HEK293 (cell line): ENCODE measurements at regions not wholly inside any gene's neighbourhood (a gene's known extent, or its start where the extent isn't known, plus 50 kb on each side); places are given as distances from the start of the nearest gene placed in this dataset.

ENCODE experiments used
- CTCF ChIA-PET: fragments of 350-600 bp; formaldehyde crosslinking; extraction: SDS; loops from one replicate; lab custom pipeline; 2021; ENCODE audit warnings: antibody characterized with exemption; lab: Yijun Ruan, JAX
- POLR2A ChIA-PET: fragments of 300-600 bp; formaldehyde crosslinking; extraction: SDS; loops from one replicate; lab custom pipeline; 2020; ENCODE audit warnings: antibody characterized with exemption, inconsistent platforms; lab: Yijun Ruan, JAX
- H3K27ac ChIP-seq: fragments of 200-500 bp; sonication (Bioruptor generic); 2 replicates; pipeline ENCODE4 v1.5.1; 2014; ENCODE audit warnings: low read depth, low read length, control low read depth, inconsistent platforms; ENCODE audit errors: extremely low read depth
- H3K36me3 ChIP-seq, 2 experiments: fragments of 200-500 bp in 1 of 2; sonication (Bioruptor generic) in 1 of 2; 1 replicate in 1 of 2; 2 replicates in 1 of 2; pipeline ENCODE4 v1.5.1; 2014 to 2017; ENCODE audit warnings: inconsistent platforms in 2 of 2, low read length in 2 of 2; ENCODE audit not compliant: control insufficient read depth in 2 of 2, insufficient read depth in 1 of 2
- H3K4me1 ChIP-seq: fragments of 200-500 bp; sonication (Bioruptor generic); 2 replicates; pipeline ENCODE4 v1.5.1; 2014; ENCODE audit warnings: mild to moderate bottlenecking, low read length, inconsistent platforms; ENCODE audit not compliant: control insufficient read depth, insufficient read depth
- H3K4me3 ChIP-seq: 2 replicates; pipeline ENCODE4 v1.5.1; 2011; ENCODE audit warnings: low read depth, mild to moderate bottlenecking, control low read depth, low read length, moderate library complexity
- H3K9me3 ChIP-seq: fragments of 200-500 bp; sonication (Bioruptor generic); 2 replicates; pipeline ENCODE4 v1.5.1; 2014; ENCODE audit warnings: low read depth, low read length, inconsistent platforms; ENCODE audit not compliant: control insufficient read depth, insufficient read depth
- HOXD13 ChIP-seq: sonication (generic); formaldehyde crosslinking; IDR thresholded peaks from 2 replicates; pipeline ENCODE4 v1.8.0; 2022; ENCODE audit warnings: missing genetic modification reagents, borderline replicate concordance
- ZBTB49 ChIP-seq: fragments of 450-650 bp; formaldehyde crosslinking; IDR thresholded peaks from 2 replicates; pipeline ENCODE4 v1.5.1; 2016; ENCODE audit warnings: missing biosample characterization, missing genetic modification characterization, low read depth
- ZFP3 ChIP-seq: fragments of 450-650 bp; formaldehyde crosslinking; IDR thresholded peaks from 2 replicates; pipeline ENCODE4 v1.5.1; 2016; ENCODE audit warnings: low read depth, missing biosample characterization, missing genetic modification characterization
- ZNF184 ChIP-seq: fragments of 450-650 bp; IDR thresholded peaks from 2 replicates; pipeline ENCODE4 v1.5.1; 2018; ENCODE audit warnings: missing biosample characterization, mild to moderate bottlenecking, missing genetic modification characterization
- ZNF449 ChIP-seq: fragments of 450-650 bp; formaldehyde crosslinking; IDR thresholded peaks from 2 replicates; pipeline ENCODE4 v1.5.1; 2017; ENCODE audit warnings: missing biosample characterization, mild to moderate bottlenecking, missing genetic modification characterization, moderate library complexity
- ZNF488 ChIP-seq: fragments of 450-650 bp; formaldehyde crosslinking; IDR thresholded peaks from 2 replicates; pipeline ENCODE4 v1.5.1; 2016; ENCODE audit warnings: missing biosample characterization, missing genetic modification characterization
- ZNF501 ChIP-seq: fragments of 450-650 bp; formaldehyde crosslinking; IDR thresholded peaks from 2 replicates; pipeline ENCODE4 v1.5.1; 2016; ENCODE audit warnings: missing biosample characterization, missing genetic modification characterization
- ZNF658 ChIP-seq: fragments of 450-650 bp; formaldehyde crosslinking; IDR thresholded peaks from 2 replicates; pipeline ENCODE4; 2016; ENCODE audit warnings: missing biosample characterization, missing genetic modification characterization
- ZSCAN5A ChIP-seq: fragments of 450-650 bp; formaldehyde crosslinking; IDR thresholded peaks from 2 replicates; pipeline ENCODE4 v1.5.1; 2016; ENCODE audit warnings: missing biosample characterization, missing genetic modification characterization
- TF ChIP-seq, protein P1 (sequence below): fragments of 450-650 bp; formaldehyde crosslinking; IDR thresholded peaks from 2 replicates; pipeline ENCODE4 v1.5.1; 2017; ENCODE audit warnings: missing biosample characterization, missing genetic modification characterization
- TF ChIP-seq, protein P2 (sequence below): fragments of 450-650 bp; formaldehyde crosslinking; IDR thresholded peaks from 2 replicates; pipeline ENCODE4 v1.5.1; 2016; ENCODE audit warnings: missing biosample characterization, missing genetic modification characterization

DNA sequence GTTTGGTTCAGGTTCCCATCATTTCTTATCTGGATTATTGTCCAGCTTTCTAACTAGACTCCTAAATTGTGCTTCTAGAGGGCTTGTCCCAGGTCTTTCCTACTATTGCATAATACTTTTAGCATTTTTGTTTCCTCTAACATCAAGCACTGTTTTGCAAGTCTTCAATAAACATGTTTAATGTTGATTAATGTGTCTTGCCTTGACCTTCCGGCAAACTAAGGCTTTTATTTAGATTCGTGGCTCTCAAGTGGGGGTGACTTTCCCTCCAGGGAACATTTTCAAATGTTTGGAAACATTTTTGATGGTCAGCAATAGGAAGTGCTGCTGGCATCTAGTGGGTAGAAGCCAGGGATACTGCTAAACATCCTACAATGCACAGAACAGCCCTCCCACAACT, 90.7 kb downstream of the RPE65 start:
- CTCF ChIA-PET = interaction anchor here (1.0 kb wide), 1 partner anchor 11 kb away, joined by 3 read pairs; no protein-coding TSS in a partner anchor
- TF ChIP-seq ZSCAN5A (tag by site-specific recombination) = no peak
- TF ChIP-seq, protein P1, sequence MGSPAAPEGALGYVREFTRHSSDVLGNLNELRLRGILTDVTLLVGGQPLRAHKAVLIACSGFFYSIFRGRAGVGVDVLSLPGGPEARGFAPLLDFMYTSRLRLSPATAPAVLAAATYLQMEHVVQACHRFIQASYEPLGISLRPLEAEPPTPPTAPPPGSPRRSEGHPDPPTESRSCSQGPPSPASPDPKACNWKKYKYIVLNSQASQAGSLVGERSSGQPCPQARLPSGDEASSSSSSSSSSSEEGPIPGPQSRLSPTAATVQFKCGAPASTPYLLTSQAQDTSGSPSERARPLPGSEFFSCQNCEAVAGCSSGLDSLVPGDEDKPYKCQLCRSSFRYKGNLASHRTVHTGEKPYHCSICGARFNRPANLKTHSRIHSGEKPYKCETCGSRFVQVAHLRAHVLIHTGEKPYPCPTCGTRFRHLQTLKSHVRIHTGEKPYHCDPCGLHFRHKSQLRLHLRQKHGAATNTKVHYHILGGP = peak; percentile 54; the same call in 1 of the 2 replicates
- H3K27ac ChIP-seq = no peak overlapping the region
- no peaks in the 10 kb centered on the region for H3K9me3 ChIP-seq
- POLR2A ChIA-PET = no interaction called here
- H3K4me3 ChIP-seq = no peak overlapping the region
- no peaks in the 10 kb centered on the region for H3K4me1 ChIP-seq
- no peaks in the 10 kb centered on the region for H3K36me3 ChIP-seq

DNA sequence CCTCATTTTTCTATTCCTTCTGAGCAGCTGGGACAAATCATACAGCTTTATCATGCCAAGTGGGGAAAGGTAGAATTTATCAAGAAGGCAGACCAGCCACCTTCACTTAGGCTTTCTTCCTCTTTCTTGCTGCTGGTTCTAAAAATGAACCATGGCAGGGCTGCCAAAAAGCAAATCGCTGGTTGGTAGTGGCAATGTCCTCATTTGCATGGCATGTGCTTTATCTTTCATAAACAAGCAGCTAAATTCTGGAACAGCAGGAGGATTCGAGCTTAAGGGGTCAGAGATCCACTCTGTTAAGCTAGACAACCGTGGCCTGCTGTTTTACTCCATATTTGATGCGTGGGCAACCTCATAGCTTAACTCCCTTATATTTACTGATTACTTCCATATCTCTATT, 91.3 kb downstream of the RPE65 start:
- no peak overlapping the region for H3K27ac ChIP-seq
- H3K4me3 ChIP-seq = no peak overlapping the region
- H3K36me3 ChIP-seq = no peaks in the 10 kb centered on the region
- no peaks in the 10 kb centered on the region for H3K9me3 ChIP-seq
- 0 out of 2 replicates have a peak, but pooled peaks cover 2% of the 10 kb centered on the region for H3K4me1 ChIP-seq
- POLR2A ChIA-PET = no interaction called here
- TF ChIP-seq HOXD13 (CRISPR knock-in tag) (no peak), ZNF449 (no peak)
- TF ChIP-seq, protein P2, sequence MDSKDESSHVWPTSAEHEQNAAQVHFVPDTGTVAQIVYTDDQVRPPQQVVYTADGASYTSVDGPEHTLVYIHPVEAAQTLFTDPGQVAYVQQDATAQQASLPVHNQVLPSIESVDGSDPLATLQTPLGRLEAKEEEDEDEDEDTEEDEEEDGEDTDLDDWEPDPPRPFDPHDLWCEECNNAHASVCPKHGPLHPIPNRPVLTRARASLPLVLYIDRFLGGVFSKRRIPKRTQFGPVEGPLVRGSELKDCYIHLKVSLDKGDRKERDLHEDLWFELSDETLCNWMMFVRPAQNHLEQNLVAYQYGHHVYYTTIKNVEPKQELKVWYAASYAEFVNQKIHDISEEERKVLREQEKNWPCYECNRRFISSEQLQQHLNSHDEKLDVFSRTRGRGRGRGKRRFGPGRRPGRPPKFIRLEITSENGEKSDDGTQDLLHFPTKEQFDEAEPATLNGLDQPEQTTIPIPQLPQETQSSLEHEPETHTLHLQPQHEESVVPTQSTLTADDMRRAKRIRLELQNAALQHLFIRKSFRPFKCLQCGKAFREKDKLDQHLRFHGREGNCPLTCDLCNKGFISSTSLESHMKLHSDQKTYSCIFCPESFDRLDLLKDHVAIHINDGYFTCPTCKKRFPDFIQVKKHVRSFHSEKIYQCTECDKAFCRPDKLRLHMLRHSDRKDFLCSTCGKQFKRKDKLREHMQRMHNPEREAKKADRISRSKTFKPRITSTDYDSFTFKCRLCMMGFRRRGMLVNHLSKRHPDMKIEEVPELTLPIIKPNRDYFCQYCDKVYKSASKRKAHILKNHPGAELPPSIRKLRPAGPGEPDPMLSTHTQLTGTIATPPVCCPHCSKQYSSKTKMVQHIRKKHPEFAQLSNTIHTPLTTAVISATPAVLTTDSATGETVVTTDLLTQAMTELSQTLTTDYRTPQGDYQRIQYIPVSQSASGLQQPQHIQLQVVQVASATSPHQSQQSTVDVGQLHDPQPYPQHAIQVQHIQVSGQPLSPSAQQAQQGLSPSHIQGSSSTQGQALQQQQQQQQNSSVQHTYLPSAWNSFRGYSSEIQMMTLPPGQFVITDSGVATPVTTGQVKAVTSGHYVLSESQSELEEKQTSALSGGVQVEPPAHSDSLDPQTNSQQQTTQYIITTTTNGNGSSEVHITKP (tag by site-specific recombination) = no peak
- TF ChIP-seq, all 188 proteins: peak for 0
- CTCF ChIA-PET = interaction anchor here (1.0 to 1.6 kb wide), 4 partner anchors 10 to 242 kb away, joined by 3 to 4 read pairs (median 4); no protein-coding TSS in a partner anchor

DNA sequence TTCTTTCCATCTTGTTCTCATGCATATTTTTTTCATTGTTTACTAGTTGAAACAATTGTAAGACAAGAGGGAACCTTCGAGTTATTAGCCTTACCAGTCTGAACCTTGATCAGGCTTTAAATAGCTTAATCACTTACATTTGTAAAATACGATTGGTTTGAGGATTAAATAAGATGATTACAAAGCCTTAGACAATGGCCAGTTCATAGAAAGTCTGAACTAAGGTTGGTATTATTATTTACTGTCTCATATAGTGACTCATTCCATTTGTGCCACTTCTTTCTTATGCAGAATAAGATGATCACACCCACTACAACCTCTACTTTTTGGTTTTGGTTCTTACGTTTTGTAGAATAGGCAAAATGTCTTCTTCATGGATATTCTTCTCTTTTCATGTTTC, 94.1 kb downstream of the RPE65 start:
- no peaks in the 10 kb centered on the region for H3K36me3 ChIP-seq
- ChIA-PET CTCF (interaction anchor here (1.0 to 1.8 kb wide), 4 partner anchors 10 to 87 kb away, joined by 3 to 6 read pairs (median 5); no protein-coding TSS in a partner anchor), POLR2A (no interaction called here)
- no peak overlapping the region for H3K27ac ChIP-seq
- H3K4me3 ChIP-seq = no peak overlapping the region
- TF ChIP-seq ZNF501 (tag by site-specific recombination) = no peak
- TF ChIP-seq ZFP3 (tag by site-specific recombination) = no peak
- TF ChIP-seq ZNF488 (tag by site-specific recombination) = no peak
- no peak for TF ChIP-seq ZNF184 (tag by site-specific recombination)
- no peak for TF ChIP-seq ZBTB49
- TF ChIP-seq ZNF658 (tag by site-specific recombination) = no peak
- no peaks in the 10 kb centered on the region for H3K9me3 ChIP-seq
- peaks cover 7% of the 10 kb centered on the region; the same call in 1 of the 2 replicates for H3K4me1 ChIP-seq
